ENCODE measurements at regions not wholly inside any gene's neighbourhood (a gene's known extent, or its start where the extent isn't known, plus 50 kb on each side); places are given as distances from the start of the nearest gene placed in this dataset.

- TF ChIP-seq REST (IDR thresholded peaks at IDR 0.05; ENCODE audit: low read depth) (no peak), POLR2A (IDR thresholded peaks at IDR 0.05; ENCODE audit: borderline replicate concordance, extremely low read depth, insufficient read depth, insufficient read length) (no peak), EGR1 (IDR thresholded peaks at IDR 0.05; ENCODE audit: low read depth) (no peak), POLR2AphosphoS5 (IDR thresholded peaks at IDR 0.05; ENCODE audit: low read depth, low read length) (no peak)
Observed at GRCh38 chr12:46609273-46609623, 216.5 kb downstream of the SLC38A4 start (continued).

GRCh38 chr12:46608431-46609272 lies 217.1 kb downstream of the SLC38A4 start:
- DNase-seq (ENCODE audit: low read depth, low spot score) (no peak), ATAC-seq (no peak)
- Histone ChIP-seq H3K9me3 (ENCODE audit: control insufficient read depth in 1 of 2, insufficient read depth in 1 of 2, low read depth in 1 of 2, low read length in 2 of 2) (no peaks in the 10 kb centered on the region), H4K20me1 (ENCODE audit: insufficient read depth) (no peaks in the 10 kb centered on the region), H3K4me3 (replicated peaks in 1 of 2; ENCODE audit: low read depth in 1 of 2, low read length in 2 of 2) (no peak overlapping the region), H3K79me2 (ENCODE audit: insufficient read depth, low read length) (no peaks in the 10 kb centered on the region), H3K4me1 (ENCODE audit: control insufficient read depth in 1 of 2, insufficient read depth in 2 of 2, low read length in 2 of 2) (peaks cover 2 to 11% of the 10 kb centered on the region in 2 experiments; a peak in 1 of 4 replicates), H3K27me3 (ENCODE audit: insufficient read depth, low read length) (no peaks in the 10 kb centered on the region), H3K4me2 (ENCODE audit: low read length) (no peak overlapping the region), H3K9me2 (ENCODE audit: insufficient read depth) (no peaks in the 10 kb centered on the region), H2AFZ (ENCODE audit: low read depth, low read length, poor library complexity, severe bottlenecking) (no peak overlapping the region), H3K36me3 (ENCODE audit: control insufficient read depth in 1 of 2, insufficient read depth in 2 of 2, low read length in 2 of 2) (no peaks in the 10 kb centered on the region), H3K9ac (ENCODE audit: low read length) (no peak overlapping the region), H3K27ac (ENCODE audit: low read depth, low read length) (no peak overlapping the region)
- TF ChIP-seq ATF3 (IDR thresholded peaks at IDR 0.05): no peak
- TF ChIP-seq ZFX (IDR thresholded peaks at IDR 0.05): no peak
- no peak for TF ChIP-seq CEBPB (IDR thresholded peaks at IDR 0.05; ENCODE audit: low read depth)
- no peak for TF ChIP-seq EZH2phosphoT487 (IDR thresholded peaks at IDR 0.05; ENCODE audit: borderline replicate concordance)
- TF ChIP-seq ELF1 (IDR thresholded peaks at IDR 0.05; ENCODE audit: borderline replicate concordance, low read depth): no peak
- TF ChIP-seq SIN3A (IDR thresholded peaks at IDR 0.05; ENCODE audit: low read depth): no peak
- TF ChIP-seq TCF7L2 (IDR thresholded peaks at IDR 0.05; ENCODE audit: borderline replicate concordance, extremely low read depth, insufficient read depth, insufficient read length): no peak
- no peak for TF ChIP-seq CTCF (IDR thresholded peaks at IDR 0.05 in 2 of 3, conservative IDR thresholded peaks at IDR 0.05 in 1 of 3; ENCODE audit: borderline replicate concordance in 1 of 3, insufficient read depth in 1 of 3, low read depth in 2 of 3, low read length in 2 of 3)
- TF ChIP-seq EZH2 (IDR thresholded peaks at IDR 0.05): no peak
- TF ChIP-seq POLR2AphosphoS5 (IDR thresholded peaks at IDR 0.05; ENCODE audit: low read depth, low read length): no peak
- TF ChIP-seq JUND (IDR thresholded peaks at IDR 0.05): no peak
- TF ChIP-seq MAX (IDR thresholded peaks at IDR 0.05): no peak
- TF ChIP-seq FOSL1 (IDR thresholded peaks at IDR 0.05; ENCODE audit: low read depth): no peak
- no TSS peak for BruUV-seq (replicated peaks)
- ChIA-PET CTCF (no interaction called here), POLR2A (interaction anchor here (0.6 kb wide), 1 partner anchor 15 kb away, joined by 3 read pairs; no protein-coding TSS in a partner anchor), RAD21 (ENCODE audit: low non-redundant PET in 1 of 2, low total read pairs in 2 of 2, uncharacterized antibody in 2 of 2, unreplicated experiment in 2 of 2) (no interaction called here)
- intact Hi-C loops (cut with micrococcal nuclease): no loop called here

All from HCT116 (cell line).